Left kidney (tissue), 1 donor: ENCODE measurements at regions not wholly inside any gene's neighbourhood (a gene's known extent, or its start where the extent isn't known, plus 50 kb on each side); places are given as distances from the start of the nearest gene placed in this dataset.
"Not testable (repeated sequence)": the region's sequence is repeated elsewhere in the genome, so short reads cannot be mapped to it uniquely, and the experiment has no call there.

Experiments
- DNase-seq: peaks from one replicate; pipeline ENCODE4 v3.0.0-alpha.2; 2013

DNA sequence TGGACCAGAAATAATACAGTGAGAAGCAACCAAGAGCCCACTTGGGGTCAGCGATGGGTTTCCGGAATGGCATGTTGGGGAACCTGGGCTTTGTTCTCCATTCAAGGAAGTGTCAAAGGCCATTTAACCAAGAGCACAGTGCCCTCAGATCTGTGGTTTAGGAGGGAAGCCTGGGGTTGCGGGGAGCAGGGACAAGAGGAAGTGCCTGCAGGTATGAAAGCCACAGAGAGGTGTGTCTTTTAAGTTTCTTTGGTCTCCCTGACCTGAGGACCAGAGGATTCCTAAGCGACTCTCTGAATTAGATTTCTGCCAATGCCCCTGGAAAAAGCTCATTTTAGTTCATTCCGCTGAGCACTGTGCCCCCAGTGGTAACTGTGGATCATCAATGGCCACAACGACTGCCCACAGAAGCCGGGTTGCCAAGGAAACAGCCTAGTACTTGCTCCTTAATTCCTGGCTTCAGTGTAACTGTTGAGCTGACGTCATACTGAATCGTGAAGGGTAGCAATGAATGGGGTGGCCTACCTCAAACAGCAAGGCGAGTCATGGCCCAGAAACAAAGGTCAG lies 107.3 kb upstream of the SPIN1 start:
- DNase-seq: no peak

DNA sequence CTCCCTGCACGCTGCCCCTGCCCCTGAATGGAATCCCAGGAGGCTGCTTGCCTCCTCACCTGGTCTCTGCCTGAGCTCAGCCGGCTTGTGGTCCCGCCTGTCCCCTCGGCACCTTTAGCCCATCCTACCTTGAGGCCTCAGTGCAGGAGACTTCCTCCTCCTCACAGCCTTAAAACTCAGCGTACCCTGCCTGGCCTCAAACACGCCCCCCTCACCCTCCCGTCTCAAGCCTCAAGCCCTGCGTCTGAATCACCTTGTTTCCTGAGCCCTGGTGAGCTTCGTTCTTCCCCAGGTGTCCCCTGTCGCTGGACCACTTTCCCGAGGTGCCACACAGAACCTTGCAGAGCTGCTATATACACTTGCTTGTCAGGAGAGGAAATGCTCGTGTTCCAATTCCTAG lies 110.2 kb upstream of the SPIN1 start:
- DNase-seq: no peak

DNA sequence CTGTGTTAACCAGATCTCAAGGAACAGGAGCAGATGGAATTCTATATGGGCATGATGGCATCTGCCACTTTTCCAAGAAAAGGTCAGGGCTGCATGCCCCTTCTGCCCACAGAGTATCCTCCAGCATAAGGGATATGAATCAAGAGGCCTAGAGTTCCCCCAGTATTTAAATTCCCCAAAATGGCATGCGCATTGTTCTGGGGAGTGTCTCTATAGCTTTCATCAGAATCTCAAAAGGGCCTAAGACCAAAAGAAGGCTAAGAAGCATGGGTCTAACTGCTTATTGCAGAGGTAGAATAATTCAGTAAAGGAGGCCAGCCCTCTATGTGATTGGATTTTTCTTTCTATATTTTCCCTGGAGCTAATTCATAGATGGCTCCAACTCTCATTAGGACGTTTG lies 114.2 kb upstream of the SPIN1 start:
- no peak for DNase-seq

DNA sequence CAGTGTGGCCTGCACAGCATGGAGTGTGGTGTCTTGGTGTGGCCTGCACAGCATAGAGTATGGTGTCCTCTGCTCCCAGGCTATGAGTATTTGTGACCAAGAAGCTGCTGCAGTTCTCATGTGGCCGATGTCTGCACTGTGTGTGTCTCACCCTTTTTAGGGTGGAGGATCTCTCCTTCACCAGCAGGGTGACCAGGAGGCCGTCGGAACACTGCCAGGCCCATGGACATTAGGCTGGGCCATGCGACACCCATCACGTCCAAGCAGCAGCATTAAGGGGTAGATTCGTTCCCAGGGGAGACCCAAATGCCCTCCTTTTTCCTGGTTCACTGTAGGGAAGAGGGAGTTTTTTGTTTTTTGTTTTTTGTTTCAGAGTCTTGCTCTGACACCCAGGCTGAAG lies 115.3 kb upstream of the SPIN1 start:
- DNase-seq: no peak

DNA sequence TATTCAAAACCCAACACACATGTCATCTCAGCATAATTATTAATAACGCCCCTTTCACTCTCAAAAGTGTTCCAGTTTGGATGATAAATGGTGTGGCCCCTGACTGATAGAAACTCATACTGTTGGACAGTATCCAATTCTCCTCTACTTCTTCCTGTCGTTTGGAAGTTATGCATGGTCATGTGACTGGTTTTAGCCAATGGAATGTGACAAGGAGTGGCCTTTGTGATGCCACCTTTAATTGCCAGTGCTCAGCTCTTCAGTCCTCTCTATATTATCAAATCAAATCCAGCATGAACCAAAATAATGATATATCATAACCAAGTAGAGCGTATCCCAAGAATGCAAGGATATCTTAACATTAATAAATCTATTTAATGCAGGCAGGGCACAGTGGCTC lies 117.8 kb upstream of the SPIN1 start:
- DNase-seq: no peak

DNA sequence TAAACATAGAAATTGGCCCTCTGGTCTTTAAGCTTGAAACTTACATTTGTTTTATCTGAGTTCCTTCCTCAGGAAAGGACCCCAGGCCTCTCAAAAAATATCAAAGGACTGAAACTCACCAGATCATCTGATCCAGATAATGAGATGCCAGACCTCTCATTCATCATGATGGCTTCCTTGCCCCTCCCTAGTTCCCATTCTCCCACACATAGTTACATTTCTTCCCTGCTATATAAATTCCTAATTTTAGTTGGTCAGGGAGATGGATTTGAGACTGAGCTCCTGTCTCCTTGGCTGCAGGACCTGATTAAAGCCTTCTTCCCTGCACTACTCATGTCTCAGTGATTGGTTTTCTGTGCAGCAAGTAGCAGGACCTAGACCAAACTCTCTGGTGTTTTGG lies 119.4 kb upstream of the SPIN1 start:
- DNase-seq: no peak

DNA sequence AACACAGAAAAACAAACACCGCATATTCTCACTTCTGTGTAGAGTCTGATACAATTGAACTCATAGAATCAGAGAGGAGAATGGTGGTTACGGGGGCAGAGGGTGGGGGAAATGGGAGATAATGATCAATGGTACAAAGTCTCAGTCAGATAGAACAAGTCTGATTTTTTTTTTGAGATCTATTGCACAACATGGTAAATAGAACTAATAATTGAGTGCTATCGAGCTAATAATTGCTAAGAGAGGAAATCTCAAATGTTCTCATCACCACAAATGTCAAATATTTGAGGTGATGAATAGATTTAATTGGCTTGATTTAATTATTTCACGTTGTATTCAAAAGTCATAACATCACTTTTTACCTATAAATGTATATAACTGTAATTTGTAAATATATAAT lies 121.0 kb upstream of the SPIN1 start:
- DNase-seq: no peak

DNA sequence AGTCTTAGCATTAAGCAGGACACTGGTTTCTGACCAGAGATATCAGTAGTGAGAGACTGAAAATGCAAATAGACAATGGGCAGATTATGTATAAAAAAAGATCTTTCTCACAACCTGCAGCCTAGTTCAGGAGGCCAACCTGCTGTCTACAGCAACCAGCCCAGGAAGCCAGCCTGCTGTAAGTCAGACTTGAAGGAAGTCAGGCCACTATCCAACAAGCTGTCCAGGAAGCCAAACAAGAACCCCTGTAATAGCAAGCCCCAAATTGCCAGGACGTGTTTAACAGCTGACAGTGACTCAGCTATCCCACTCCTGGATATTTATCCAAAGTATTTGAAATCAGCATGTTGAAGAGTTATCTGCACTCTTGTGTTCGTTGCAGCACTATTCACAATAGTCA lies 121.8 kb upstream of the SPIN1 start:
- no peak for DNase-seq

DNA sequence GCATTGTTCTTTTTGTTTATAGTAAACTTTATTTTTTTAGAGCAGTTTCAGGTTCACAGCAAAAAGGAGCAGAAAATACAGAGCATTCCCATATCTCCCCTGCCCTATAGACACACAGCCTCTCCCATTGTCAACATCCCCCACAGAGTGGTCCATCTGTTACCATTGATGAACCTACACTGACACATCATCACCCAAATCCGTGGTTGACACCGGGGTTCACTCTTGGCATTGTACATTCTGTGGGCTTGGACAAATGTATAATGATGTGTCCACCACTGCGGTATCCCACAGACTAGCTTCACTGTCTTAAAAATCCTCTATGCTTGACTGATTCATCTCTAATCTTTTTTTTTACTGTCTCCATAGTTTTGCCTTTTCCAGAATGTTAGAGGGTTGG lies 120.7 kb upstream of the SPATA31C2 start:
- DNase-seq: no peak

DNA sequence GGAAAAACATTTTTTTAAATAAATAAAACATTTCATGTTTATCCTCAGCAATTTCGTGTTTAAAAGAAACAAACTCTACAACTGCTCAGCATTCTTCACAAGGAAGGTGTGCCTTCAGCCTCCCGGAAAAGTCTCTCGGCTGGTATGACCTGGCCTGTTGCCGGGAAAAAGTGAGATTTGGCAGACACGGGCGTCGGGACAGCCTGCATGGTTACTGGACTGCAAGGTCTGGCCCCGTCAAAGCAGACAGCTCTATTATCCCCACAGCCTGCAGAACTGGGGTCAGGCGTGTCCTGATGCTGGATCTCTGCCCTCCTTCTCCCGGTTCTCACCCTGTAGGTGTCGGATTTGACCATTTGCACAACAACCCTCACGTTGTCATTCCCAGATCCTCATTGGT lies 120.3 kb upstream of the SPATA31C2 start:
- DNase-seq: no peak

DNA sequence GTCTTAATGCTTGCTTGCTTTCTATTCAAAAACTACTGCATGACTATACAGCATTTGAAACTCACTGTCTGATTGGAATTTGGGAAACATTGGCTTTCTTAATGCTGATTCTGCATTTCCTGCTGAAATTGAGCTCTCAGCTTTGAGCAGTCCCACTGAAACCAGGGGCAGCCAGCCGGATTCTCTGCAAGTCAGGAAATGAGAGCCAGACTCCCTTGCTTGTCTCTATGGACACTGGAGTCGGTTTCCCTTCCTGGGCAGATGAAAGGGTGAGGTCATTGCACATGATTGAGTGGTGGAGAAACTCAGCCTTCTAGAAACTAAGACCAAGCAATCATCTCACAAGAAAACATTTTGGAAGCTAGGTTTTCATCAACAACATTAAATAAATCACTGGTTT lies 119.7 kb upstream of the SPATA31C2 start:
- DNase-seq: peak; percentile 83

DNA sequence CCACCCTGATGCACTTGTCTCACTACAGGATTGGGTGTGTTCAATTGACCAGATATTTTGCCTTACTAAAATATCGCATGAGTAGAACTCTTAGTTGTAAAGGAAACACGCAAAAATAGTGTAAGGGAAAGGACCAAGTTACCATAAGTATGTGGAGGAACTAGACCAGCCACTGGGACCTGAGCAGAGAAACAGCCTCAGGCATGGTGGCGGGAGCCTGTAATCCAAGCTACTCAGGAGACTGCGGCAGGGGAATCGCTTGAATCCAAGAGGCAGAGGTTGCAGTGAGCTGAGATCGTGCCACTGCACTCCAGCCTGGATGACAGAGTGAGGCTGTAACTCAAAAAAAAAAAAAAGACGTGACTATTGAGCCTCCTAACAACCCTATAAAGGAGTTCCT lies 117.9 kb upstream of the SPATA31C2 start:
- no peak for DNase-seq

DNA sequence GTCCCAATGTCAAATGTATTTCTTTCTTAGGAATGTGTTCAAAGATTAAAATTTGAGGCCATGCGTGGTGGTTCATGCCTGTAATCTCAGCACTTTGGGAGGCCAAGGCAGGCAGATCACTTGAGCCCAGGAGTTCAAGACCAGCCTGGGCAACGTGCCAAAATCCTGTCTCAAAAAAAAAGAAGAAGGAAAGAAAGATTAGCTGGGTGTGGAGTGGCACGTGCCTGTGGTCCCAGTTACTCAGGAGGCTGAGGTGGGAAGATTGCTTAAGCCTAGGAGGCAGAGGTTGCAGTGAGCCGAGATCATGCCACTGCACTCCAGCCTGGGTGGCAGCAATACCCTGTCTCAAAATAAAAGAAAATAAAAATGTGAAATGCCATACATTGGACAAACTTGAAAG lies 117.5 kb upstream of the SPATA31C2 start:
- DNase-seq: not testable (repeated sequence)

DNA sequence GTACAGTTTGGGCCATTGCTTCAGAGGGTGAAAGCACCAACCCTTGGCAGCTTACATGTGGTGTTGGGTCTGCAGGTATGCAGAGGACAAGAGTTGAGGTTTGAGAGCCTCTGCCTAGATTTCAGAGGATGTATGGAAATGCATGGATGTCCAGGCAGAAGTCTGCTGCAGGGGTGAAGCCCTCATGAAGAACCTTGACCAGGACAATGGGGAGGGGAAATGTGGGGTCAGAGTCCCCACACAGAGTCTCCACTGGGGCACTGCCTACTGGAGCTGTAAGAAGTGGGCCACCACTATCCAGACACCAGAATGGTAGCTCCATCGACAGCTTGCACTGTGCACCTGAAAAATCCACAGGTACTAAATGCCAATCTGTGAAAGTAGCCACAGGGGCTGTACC lies 113.6 kb upstream of the SPATA31C2 start:
- no peak for DNase-seq

DNA sequence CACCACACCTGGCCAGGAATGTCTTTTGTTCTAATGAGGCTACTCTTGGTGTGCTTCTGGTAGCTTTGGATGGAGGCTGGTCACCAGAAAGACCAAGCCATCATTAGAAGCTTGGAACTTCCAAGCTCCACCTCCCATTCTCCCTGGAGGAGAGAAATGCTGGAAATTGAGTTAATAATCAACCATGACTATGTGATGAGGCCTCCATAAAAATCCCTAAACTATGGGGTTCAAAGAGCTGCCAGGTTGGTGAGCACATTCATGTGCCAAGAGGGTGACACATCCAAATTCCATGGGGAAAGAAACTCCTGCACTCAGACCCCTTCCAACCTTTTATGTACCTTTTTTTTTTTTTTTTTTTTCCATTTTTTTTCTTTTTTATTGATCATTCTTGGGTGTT lies 105.5 kb upstream of the SPATA31C2 start:
- DNase-seq: no peak

DNA sequence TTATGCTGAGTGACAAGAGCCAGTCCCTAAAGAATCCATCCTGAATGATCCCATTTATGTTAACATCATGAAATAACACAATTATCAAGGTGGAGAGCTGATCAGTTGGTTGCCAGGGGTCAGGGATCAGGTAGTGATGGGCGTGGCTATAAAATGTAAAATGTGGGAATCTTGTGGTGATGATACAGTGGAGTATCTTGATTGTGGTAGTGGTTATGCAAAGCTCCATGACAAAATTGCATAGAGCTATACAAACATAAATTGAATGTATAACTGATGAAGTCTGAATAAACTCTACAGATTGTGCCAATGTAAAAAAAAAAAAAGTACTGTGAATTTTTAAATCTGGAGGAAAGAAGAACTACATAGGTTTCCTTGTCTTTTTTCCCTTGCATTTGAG lies 104.6 kb upstream of the SPATA31C2 start:
- no peak for DNase-seq

DNA sequence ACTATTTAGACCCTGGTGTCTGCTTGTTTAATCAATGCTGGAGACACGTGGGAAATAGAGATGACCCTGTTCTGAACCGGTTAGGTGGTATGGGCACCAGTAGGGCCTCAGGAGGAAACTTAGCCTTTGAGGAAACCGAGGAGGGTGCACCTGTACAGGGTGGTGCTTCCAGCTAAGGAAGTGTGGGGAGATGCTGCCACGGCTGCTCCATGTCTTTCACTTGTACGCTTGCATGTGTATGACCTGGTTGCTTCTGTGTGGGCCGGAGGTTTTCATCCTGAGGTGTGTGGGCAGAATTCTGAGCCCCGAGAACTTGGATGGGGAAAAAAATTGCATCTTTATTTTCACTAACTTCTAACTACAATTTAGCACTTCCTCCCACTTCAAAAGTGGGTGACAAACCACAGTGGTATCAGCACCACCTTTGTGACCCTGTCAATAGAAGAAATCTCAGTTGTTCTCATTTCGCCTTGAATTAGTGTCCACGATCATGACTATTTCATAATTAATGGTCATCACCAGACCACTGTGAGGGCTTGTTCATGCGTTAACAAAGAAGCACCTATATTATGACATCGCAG lies 99.8 kb upstream of the SPATA31C2 start:
- DNase-seq: no peak

DNA sequence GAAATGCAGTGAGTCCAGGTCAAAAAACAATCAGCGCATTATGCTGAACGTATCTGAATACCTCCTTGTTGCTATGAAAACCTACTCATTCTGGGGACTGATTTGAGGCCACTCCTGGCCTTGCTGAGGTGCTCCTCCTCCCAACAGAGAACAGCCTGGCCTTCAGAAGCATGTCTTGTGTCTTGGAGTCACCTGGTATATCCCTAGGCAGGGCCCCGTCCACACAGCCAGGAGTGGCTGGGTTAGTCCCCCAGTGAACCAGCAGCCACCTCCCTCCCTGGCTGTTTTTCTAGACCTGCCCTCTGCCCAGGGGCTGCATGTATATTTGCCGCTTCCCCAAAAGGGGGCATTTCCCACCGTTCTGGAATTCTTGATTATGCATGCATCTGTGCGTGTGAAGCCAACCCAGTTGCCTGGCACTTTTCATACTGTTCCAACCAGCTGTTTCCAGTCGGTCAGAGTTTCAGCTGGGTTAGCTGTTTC lies 99.2 kb upstream of the SPATA31C2 start:
- no peak for DNase-seq

DNA sequence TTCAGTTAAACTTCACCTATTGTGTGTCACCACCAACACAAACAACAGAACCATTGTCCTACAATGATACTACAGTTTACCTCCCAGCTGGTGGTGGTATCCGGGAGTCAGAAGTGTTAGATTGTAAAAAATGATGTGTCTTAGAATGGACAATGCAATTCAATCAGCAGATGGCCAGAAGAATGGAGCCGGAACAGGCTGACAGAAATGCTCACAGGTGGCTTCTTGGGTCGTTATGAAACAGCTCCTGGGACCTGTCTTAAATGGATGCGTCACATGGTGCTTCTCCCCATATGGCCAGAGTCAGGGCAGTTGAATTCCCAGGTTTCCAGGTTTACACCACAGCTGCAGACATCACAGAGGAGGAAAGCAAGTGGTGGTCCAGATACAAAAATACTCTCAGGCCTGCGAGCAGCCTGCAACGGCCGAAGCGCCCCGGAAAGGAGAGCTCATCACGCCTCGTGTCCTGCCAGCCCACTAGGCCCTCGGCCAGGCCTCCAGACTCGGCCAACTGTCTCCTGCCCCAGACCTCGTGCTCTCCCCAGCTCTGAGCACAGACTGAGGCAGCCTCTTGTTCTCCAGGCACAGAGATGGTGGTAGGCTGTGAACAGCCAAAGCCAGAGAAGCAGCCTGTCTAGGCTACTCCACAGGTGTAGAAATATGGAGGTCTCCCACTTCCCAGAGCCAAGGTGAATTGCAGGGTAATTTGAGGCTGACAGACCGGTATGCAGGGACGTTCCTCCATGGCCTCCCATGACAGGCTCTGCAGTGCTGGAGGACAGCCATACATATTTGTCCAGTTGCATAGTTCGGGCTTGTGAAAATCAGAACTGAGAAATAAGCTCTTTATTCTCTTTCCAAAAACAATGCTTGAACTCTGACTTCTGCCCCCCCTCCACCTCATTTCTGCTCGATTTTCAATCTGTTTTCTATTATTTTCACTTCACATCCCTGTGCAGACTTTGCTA lies 98.5 kb upstream of the SPATA31C2 start:
- no peak for DNase-seq

DNA sequence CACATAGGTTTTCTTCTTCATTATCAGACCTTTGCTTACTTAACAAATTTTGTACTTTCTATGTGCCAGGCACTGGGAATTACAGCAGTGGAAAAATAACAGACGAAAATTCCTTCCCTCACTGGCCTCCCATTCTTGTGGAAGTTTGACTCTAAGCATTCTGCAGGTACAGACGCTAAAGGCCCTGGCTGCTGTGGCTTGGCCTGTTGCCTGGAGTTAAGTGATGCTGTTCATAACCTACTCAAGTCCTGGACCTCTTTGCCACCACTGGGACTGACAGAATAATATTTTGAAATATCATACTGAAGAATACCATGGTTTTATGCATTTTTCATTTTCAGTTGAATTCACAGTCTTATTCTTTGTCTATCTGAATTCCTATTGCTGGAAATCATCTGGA lies 97.3 kb upstream of the SPATA31C2 start:
- no peak for DNase-seq

DNA sequence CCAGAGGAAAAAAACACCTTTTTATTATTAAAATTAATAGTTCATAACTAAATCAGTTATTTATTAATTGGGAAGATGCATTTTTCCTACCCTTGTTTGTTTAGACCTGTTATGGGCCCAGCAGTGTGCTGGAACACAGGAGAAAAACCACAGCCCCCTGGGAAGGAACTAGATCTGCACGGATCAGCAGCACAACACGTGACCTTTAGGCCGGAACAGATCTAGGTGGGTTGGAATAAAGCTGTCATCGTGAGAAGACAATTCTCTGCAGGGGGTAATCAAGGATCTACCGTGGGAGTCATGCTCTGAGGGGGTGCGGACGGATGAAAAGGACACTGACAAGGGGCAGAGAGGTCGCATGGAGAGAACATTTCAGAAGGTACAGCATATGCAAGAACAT lies 95.8 kb upstream of the SPATA31C2 start:
- no peak for DNase-seq

DNA sequence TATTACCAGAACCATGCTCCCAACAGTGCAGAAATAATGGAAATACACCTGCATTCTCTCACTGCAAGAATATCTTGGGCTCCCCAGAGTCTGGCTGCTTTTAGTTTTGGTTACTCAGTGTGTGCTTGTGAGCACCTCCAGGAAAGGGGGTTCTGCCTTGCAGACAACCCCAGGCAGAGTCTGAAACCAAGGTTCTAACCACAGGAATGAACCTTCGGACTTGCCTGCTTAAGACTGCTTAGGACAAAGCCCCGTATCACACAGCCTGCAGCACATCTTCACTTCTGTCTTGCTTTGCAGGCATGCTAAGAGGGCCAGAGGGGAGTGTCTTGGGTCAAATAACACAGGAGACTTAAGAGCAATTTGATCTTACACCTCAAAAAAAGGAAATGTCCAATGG lies 94.8 kb upstream of the SPATA31C2 start:
- no peak for DNase-seq

DNA sequence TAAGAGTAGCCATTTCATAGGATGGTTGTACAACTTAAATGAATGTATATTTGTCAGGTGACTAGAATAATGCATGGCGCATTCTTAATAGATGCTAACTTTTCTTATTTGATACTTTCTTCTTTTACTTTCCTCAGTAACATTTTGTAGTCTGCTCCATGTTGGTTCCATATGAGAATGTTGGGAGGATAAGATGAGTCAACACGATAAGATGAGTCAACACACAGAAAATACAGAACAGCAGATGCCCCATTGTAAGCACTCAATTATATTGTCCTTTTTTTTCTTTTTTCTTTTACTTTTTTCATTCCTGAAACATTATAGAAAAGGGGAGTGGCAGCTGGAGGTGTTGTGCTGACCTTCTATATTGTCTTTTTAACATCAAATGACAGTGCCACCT lies 92.3 kb upstream of the SPATA31C2 start:
- DNase-seq: no peak

DNA sequence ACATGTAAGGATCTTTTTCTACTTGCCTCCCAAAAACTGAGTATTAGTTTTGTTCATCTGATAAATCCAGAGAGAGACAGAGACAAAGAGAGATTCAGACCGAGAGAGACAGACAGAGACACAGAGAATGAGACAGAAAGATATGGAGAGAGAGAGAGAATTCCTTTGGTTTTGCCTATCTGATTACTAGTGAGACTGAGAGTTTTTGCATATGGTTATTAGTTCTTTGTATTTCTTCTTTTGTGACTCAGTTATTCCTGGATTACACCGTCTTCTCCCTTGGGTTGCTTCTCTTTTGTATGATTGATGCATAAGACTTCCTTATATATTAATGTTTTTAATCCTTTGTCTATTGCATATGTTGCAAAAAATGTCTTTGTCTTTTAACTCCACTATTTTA lies 91.2 kb upstream of the SPATA31C2 start:
- DNase-seq: no peak
